HG03354 (cell line): ENCODE measurements at regions not wholly inside any gene's neighbourhood (a gene's known extent, or its start where the extent isn't known, plus 50 kb on each side); places are given as distances from the start of the nearest gene placed in this dataset.

Source experiments
- ATAC-seq: cut with Tn5 transposase; IDR thresholded peaks from one replicate; pipeline ENCODE4 v1.9.1; 2021; ENCODE audit warnings: mild to moderate bottlenecking; ENCODE audit not compliant: unreplicated experiment, poor library complexity, severe bottlenecking

GRCh38 chr6:105968603-105969333 lies 117.4 kb upstream of the PRDM1 start:
- no peak for ATAC-seq

GRCh38 chr6:105967917-105968602 lies 118.1 kb upstream of the PRDM1 start:
- no peak for ATAC-seq

GRCh38 chr6:105966481-105966880 lies 119.7 kb upstream of the PRDM1 start:
- ATAC-seq: no peak

GRCh38 chr6:105964979-105965760 lies 121.0 kb upstream of the PRDM1 start:
- ATAC-seq: no peak

GRCh38 chr6:105954148-105954547 lies 132.0 kb upstream of the PRDM1 start:
- ATAC-seq: no peak

GRCh38 chr6:105952772-105953690 lies 133.1 kb upstream of the PRDM1 start:
- no peak for ATAC-seq

- ATAC-seq: no peak
Observed at GRCh38 chr6:105952326-105952725, 133.8 kb upstream of the PRDM1 start.

GRCh38 chr6:105951322-105951721 lies 134.8 kb upstream of the PRDM1 start:
- no peak for ATAC-seq

- ATAC-seq: no peak
Observed at GRCh38 chr6:105949869-105950268, 136.3 kb upstream of the PRDM1 start.

GRCh38 chr6:105943514-105943913 lies 142.6 kb upstream of the PRDM1 start:
- ATAC-seq: no peak

- no peak for ATAC-seq
Observed at GRCh38 chr6:105941621-105942412, 144.3 kb upstream of the PRDM1 start.

- no peak for ATAC-seq
Observed at GRCh38 chr6:105940990-105941389, 145.1 kb upstream of the PRDM1 start.

- ATAC-seq: no peak
Observed at GRCh38 chr6:105936972-105937371, 149.2 kb upstream of the PRDM1 start.

- no peak for ATAC-seq
Observed at GRCh38 chr6:105935416-105935815, 150.7 kb upstream of the PRDM1 start.

GRCh38 chr6:105934708-105935107 lies 151.4 kb upstream of the PRDM1 start:
- ATAC-seq: no peak

GRCh38 chr6:105932440-105932839 lies 153.7 kb upstream of the PRDM1 start:
- ATAC-seq: no peak

- ATAC-seq: no peak
Observed at GRCh38 chr6:105929626-105930025, 156.5 kb upstream of the PRDM1 start.

- no peak for ATAC-seq
Observed at GRCh38 chr6:105926318-105926717, 159.8 kb upstream of the PRDM1 start.

- ATAC-seq: no peak
Observed at GRCh38 chr6:105925706-105926105, 160.4 kb upstream of the PRDM1 start.
